Activated CD4-positive, alpha-beta T cell treated with anti-CD3 and anti-CD28 coated beads for 4 hours (primary cell): ENCODE measurements at regions not wholly inside any gene's neighbourhood (a gene's known extent, or its start where the extent isn't known, plus 50 kb on each side); places are given as distances from the start of the nearest gene placed in this dataset.

Source experiments
- DNase-seq, 2 donors: peaks; one replicate each; pipeline ENCODE4 v3.0.0-alpha.2; 2020

- DNase-seq, result no peak
Observed at GRCh38 chr4:151922811-151923210, 162.0 kb upstream of the GATB start.

- DNase-seq, result no peak
Observed at GRCh38 chr4:151922306-151922705, 161.5 kb upstream of the GATB start.

- no peak for DNase-seq
Observed at GRCh38 chr4:151921811-151922210, 161.0 kb upstream of the GATB start.

- DNase-seq, result no peak
Observed at GRCh38 chr4:151921386-151921785, 160.6 kb upstream of the GATB start.

GRCh38 chr4:151917145-151917734 lies 156.4 kb upstream of the GATB start:
- no peak for DNase-seq

GRCh38 chr4:151912632-151913031 lies 151.8 kb upstream of the GATB start:
- DNase-seq, result no peak

- no peak for DNase-seq
Observed at GRCh38 chr4:151911970-151912369, 151.2 kb upstream of the GATB start.

- DNase-seq, result no peak
Observed at GRCh38 chr4:151908734-151909497, 148.1 kb upstream of the GATB start.

GRCh38 chr4:151908201-151908600 lies 147.4 kb upstream of the GATB start:
- no peak for DNase-seq

- no peak for DNase-seq
Observed at GRCh38 chr4:151906438-151906837, 145.6 kb upstream of the GATB start.

GRCh38 chr4:151905197-151905596 lies 144.4 kb upstream of the GATB start:
- no peak for DNase-seq

- DNase-seq, result no peak
Observed at GRCh38 chr4:151901631-151902030, 140.8 kb upstream of the GATB start.

- no peak for DNase-seq
Observed at GRCh38 chr4:151896880-151897279, 136.1 kb upstream of the GATB start.

- DNase-seq, result no peak
Observed at GRCh38 chr4:151895671-151896070, 134.9 kb upstream of the GATB start.

- DNase-seq, result no peak
Observed at GRCh38 chr4:151894246-151894645, 133.4 kb upstream of the GATB start.

GRCh38 chr4:151888367-151888866 lies 127.6 kb upstream of the GATB start:
- no peak for DNase-seq

- no peak for DNase-seq
Observed at GRCh38 chr4:151887816-151888180, 127.0 kb upstream of the GATB start.

GRCh38 chr4:151887031-151887815 lies 126.4 kb upstream of the GATB start:
- DNase-seq, result no peak

- DNase-seq, result no peak
Observed at GRCh38 chr4:151885123-151885522, 124.3 kb upstream of the GATB start.

GRCh38 chr4:151883747-151884146 lies 122.9 kb upstream of the GATB start:
- DNase-seq, result no peak

GRCh38 chr4:151882072-151882803 lies 121.4 kb upstream of the GATB start:
- DNase-seq, result no peak

- DNase-seq, result no peak
Observed at GRCh38 chr4:151879705-151880445, 119.1 kb upstream of the GATB start.
